HTR-8/SVneo (cell line): ENCODE measurements at regions not wholly inside any gene's neighbourhood (a gene's known extent, or its start where the extent isn't known, plus 50 kb on each side); places are given as distances from the start of the nearest gene placed in this dataset.

Experiments used
- DNase-seq: peaks from one replicate; pipeline ENCODE4 v3.0.0; 2011; ENCODE audit warnings: low spot score, mixed read lengths; ENCODE audit not compliant: insufficient read length
- FAIRE-seq: peaks from 2 replicates; lab custom pipeline; 2011; peaks lifted over from hg19 to GRCh38; lab: Jason Lieb, UNC

DNA sequence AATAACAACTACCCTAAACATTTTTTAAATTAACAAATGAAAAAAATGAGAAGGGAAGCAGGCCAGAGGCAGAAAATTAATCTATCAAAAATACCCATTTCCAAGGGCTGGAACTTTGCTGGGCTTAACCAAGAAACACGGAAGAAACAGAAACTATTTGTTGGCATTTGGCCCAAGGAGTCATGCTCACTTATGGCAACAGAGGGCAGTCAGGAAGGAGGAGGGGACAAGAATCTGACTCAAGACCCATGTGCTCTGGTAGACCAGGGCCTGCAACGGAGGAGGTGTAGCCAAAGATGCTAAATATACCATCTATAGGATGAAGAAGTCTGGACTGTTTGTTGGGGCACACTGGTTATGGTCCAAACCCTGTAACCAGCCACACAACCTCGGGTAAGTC is 496.7 kb downstream of the COG6 start:
- FAIRE-seq: no peak
- DNase-seq: no peak

DNA sequence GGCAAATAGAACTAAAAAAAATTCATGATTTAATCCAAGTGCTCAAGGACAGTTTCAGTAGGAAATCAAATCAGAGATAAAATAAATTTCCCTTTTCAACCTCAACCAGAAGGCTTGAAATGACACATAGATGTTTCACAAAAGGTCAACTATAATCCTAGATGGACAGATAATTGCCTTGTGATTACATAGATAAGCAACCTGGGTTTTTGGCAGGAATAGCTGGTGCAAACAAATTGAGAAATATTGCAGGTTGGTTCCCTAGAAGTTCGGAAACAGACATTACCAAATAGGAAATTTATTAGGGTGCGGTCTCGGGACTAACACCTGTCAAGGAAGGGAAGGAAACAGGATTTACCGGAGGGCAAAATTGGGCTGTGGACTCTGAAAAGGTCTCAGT is 497.5 kb downstream of the COG6 start:
- FAIRE-seq (no peak), DNase-seq (no peak)

DNA sequence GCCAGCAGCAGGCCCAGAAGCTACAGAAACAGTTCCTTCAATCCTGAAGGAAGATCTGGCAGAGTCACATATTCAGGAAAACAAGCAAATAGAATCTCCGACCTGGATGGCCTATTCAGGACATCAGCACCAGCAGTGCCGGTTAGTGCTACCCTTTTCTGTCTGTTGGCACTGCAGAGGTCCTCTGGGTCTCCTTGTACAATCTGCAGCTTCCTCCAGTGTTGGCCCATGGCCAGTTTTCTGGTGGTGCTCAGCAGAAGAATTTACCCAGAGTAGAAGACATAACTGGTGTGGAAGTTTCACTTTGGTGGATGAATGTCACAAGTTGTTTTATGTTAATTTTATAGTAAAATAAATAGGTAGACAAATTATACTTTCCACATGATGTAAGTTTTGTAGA is 498.1 kb downstream of the COG6 start:
- DNase-seq (no peak), FAIRE-seq (no peak)

DNA sequence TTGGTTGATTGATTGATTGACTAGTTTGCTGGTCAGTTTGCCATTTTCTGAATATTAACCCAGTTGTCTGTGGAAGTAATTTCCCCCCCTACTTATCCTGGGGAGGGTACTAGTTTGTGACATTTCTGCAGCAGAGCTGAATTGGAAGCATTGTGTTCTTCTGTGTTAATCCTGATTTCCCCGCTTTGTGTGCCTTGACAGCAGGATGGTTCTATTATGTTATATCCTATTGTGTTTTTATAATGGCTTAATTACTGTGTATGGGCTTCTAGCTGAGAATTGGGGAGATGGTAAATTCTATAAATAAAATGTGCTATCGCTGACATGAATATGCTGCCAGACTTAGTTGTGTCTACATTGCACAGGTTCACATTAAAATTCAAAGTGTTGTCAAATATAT is 499.7 kb downstream of the COG6 start:
- no peak for DNase-seq
- FAIRE-seq: no peak

DNA sequence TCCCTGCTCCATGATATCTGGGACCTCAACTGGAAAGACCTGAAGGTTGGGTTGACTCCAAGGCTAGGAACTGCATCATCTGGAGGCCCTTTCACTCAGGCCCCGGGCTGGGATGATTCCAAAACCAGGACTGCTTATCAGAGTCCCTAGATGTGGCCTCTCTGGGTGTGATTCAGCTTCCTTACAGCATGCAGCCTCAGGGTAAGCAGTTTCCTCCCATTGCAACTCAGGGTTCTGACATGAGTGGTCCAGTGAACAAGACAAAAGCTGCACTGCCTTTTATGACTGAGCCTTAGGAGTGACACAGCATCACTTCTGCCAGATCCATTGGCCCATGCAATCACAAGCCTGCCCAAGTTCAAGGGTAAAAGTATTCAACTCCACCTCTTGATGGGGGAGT is 502.8 kb downstream of the COG6 start:
- DNase-seq (no peak), FAIRE-seq (no peak)

DNA sequence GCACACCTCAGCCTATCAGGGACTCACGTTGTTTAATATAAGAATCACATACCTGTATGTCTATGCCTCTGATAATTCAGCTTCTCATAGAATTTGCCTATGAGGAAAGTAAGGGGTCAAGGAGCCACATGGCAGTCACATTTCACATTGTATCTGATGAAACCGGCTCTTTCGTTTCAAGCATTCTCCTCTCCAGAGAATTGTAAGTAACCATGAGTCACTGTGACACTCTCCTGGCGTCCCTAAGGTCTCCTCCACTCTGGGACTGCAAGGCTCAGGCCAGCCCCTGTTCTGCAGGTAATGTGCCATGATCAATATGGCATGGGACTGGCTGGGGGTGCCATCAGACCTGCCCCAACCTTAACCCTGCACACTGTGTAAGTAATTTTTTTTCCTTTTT is 503.3 kb downstream of the COG6 start:
- DNase-seq (no peak), FAIRE-seq (no peak)

DNA sequence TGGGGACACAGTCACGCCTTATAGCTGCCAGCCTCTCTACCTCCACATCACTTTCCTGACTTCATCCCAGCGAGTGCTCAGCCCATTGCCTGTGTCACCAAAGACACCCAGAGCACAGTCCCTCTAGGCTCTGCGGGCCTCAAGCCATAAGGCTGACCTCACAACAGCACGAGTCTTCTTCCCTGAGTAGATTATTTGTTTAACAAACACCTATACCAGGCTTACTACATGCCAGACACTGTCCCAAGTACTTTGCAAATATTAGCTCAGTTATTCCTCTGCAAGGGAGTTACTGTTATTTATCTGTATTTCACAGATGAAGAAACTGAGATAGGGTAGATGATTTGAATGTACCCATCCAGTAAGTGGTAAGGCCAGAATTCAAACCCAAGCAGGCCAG is 504.3 kb downstream of the COG6 start:
- FAIRE-seq: no peak

DNA sequence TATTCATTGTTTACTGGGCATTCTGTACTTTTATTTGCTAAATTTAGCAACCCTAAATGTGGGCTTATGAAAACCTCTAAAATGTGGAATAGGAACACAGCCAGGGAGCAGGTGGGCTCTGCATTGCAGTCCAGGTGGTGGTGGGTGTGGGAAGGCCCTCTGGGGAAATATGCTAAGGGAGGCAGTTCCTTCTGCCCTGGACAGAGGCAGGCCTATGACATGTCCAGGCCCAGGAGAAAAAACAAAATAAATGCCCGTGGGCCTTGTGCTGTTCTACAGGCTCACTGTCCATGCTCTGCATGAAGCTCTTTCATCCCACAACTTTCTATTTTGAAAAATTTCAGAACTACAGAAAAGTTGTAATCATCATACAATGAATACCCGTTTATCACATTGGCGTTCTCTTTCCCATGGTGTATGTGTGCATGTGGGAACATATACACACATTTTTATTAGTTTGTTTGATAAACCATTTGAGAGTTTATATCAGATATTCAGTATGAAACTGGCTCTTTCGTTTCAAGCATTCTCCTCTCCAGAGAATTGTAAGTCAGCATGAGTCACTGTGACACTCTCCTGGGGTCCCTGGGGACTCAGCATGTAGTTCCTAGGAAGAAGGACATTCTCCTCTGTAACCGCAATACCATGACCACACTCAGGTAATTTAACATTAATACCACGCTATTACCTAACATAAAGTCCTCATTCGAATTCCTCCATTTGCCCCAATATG is 505.3 kb downstream of the COG6 start:
- FAIRE-seq: no peak
- DNase-seq: no peak

More for the DNA sequence above, 504.3 kb downstream of the COG6 start:
- no peak for DNase-seq

DNA sequence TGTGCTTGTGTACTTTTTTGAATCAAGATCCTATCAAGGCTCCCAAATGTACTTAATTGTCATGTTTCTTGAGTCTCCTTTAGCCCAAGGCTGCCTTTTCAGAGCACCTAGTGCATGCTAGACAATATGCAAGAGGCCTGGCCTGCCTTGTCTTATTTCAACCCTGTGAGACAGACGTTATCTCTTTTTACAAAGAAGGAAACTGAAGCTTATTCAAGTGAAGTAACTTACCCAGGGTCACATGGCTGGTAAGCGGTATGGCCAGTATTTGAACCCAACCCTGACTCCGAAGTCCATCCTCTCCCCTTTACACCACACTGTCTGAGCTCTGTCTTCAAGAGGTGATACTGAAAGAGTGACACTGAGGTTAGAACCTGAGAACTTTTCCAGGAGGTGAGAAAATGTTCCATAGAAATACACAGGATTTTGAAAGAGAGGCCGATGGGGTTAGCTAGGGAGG is 505.1 kb downstream of the FOXO1 start:
- DNase-seq: no peak
- FAIRE-seq: no peak

DNA sequence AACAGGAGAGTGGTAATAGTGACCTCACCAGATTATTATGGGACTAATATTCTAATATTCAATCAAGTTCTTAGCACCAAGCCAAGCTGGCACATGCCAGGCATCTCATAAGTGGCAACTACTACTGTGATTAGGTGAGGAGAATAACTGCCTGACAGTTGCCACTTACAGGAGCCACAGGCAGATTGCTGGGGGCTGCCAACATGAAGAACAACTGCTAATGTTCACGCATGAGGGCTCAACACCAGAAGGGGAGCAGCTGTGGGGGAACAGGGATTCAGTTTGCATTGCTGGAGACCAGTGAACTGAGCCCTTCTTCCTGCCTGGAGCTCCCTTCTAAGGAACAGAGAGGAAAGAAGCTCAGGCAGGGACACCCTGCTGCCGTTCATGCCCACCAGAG is 504.5 kb downstream of the FOXO1 start:
- no peak for FAIRE-seq
- no peak for DNase-seq

DNA sequence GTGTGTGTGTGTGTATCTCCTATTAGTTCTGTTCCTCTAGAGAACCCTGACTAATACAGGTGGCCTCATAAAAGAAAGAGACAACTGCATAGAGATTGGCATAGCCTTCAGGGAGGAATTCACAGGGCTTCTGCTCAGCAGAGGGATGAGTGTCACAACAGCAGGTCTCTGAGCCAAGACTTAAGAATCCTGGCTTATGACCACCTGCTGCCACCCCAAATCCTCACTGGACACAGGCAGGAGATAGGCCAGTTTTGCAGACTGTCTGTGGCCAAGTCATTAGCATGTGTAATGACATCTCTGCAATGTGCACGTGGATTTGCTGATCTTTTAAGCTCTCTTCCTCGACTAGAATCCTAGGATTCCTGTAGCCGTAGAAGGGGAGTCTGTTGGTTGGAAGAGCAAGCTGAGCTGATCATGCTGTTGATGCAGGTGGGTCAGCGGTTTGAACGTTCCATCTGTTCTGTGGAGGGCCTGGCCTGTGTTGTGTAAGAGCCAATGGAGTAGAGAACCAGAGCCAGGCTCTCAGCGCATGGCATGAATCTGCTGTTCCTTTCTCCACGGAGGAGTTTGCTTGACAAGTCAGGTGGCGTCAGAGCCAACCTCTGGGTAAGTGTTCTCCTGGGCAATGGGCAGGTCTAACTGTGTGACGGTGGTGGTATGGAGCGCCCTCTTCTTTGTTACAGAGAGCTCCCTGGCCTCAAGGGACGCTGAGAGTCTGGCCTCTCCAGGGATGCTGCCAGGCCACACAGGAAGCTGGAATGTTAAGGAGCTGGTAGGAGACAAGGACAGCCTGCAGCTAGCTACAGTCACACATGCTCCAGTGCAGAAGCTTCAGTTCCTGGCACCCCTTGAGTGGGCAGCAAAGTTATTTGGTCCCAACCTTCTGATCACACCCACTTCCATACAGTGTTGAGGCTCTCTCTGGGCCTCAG is 503.1 kb downstream of the FOXO1 start:
- FAIRE-seq (no peak), DNase-seq (no peak)

DNA sequence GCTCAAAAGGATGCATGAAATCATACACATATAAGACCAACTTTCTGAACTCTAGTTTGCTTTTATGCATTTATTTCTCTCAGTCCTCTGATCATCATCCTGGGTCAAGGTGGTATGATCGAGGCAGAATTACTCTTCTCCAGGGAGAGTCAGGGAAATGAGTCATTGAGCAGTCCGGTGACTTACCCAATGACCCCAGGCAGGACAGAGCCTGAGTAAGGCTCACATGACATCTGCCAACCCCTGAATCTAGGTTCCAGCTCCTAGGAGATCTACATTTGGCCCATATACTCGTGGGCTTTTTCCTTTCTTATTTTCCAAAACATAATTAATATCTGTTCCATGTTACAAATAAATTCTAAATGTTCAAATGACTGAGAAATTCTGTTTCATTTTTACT is 502.3 kb downstream of the FOXO1 start:
- DNase-seq (peak; percentile 22), FAIRE-seq (no peak)

DNA sequence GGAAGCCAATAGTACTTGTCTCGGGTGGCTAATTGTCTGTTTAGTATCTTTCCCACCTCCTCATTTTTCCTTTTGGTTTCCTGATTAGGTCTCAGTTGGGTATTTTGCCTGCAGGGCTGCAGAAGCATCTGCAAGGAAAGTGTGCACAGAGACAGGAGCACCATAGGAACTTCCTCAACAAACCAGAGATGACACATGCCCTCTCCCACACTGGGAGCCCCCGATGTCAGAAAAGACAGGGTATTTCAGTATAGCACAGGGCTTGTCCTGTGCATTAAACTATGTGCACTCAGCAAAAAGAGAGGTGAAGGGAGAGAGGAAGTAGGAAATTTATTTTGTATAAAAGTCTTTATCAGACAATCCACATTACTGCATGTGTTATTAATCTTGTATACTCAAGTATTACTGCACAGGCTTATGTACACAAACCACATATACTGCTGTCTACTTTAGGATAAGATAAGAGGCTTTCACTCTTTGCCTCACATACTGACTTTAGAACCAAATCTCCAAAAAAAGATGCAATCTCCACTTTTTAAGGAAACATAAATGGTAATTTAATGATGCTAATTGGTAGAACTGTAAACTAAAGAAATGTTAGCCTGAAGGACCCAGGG is 501.0 kb downstream of the FOXO1 start:
- DNase-seq (no peak), FAIRE-seq (no peak)

DNA sequence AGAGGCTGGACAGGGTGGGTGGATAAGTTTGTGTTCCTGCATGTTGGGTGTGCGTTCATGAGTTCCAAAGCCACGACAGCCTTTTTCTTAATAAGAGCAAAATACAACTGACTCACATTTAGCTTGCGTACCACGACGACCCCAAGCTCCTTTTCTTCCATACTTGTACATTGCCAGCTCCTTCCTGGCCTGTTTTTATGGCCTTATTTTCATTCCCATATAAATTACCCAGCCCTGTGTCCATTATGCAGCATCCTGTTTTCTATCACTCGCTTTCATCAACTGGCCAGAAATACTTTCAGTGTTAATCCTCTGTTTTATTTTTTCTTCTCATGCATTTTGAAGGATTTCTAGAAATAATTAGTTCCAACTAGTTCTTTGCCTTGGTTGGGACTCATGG is 499.1 kb downstream of the FOXO1 start:
- FAIRE-seq (no peak), DNase-seq (no peak)

DNA sequence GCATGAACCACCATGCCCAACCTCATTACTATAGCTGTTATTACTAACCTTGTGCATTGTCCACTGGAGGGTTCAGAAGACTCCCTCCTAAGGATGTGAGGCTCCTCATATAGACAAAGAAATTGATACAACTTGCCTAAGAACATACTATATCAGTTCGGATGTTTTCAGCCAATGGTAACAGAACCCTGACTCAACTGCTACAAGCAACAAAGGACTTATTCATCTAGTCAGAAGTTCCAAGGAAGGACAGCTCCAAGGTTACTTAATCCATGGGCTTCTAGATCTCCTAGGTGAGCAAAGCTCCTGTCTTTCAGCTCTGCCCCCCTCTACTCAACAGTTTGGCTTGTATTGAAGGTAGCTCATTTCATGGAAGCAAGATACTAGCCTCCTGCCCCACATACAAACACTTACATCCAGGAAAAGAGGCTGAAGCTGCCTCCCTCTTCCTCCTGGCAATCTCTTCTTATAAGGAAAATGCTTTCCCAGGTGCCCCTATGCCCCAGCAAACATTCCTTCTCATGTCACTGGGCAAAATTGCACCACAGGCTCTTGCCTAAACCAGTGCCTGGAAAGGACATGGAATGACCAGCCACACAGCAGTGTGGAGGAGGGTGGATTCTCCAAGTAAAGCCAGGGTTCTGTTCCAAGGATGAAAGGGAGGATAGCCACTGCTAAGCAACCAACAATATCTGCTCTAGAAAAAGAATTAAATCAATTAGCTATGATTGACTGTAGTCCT is 497.8 kb downstream of the FOXO1 start:
- DNase-seq (no peak), FAIRE-seq (no peak)

DNA sequence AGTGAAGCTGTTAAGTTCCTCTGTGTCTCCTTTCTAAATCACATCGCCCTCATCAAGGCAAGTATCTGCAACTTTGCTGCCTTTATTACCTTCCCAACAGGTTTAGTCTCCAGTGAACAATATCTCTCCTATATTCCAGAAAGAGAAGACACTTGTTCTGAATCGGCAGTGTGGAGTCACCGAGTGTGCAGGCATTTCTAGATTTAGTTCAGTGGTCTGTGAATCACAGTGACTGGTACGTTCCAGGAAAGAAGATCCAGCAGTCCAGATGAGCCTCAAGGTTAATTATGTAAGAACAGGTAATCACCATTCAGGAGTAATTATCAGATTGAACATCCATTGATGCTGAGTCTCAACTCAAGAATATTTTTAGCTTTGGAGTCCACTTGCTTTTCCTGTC is 497.0 kb downstream of the FOXO1 start:
- FAIRE-seq: no peak
- DNase-seq: no peak

DNA sequence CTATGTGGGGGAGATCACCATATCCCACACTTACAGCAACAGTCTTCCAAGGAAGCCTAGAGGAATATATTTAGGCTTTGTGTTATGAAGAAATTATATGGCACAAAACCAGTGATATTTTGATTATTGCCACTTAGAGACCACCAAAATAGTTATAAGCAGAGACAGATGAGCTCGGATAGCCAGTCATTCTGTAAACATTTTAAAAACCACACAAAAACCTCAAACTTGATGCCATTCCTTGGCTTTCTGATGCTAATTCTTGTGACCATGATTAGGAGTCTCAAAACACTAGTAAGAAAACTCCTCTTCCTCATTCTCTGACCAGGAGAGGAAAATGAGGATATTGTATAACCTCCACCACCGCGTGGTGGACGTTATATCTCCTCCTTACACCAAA is 496.4 kb downstream of the FOXO1 start:
- no peak for DNase-seq
- no peak for FAIRE-seq

DNA sequence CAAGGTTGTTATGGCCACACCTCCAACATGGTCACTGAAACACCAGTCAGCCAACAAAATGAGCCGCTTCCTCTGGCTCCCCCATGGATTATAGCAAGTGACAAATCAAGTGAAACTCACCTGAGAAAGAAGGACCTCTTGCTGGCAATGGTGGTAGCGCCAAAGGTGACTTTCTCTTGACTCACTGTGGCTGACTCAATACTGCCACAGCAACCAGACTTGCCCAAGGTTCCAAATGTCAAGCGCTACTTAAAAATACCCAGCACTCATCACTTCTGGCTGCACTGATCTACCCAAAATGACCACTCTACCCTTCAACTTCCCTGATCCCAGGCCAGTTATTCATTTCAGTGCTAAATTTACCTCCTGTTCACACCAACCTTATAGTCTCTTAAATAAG is 495.5 kb downstream of the FOXO1 start:
- DNase-seq: no peak
- no peak for FAIRE-seq

DNA sequence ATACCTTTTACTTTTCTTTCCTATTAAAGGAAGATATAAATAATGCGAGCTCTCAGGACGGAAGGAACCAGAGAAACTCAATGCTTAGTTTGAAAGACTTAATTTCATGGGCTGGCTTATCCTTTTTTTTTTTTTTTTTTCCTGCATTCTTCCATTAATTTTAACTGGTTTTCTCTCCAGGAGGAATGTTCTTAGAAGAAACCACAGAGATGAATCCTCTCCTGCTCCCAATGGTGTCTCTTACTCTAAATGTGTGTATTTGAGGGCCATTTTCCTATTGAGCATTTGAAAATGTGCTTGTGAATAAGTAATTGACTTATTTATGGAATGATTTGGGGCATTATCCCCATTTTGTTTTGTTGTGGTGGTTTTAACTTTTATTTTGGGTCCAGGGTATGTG is 494.9 kb downstream of the FOXO1 start:
- DNase-seq (no peak), FAIRE-seq (no peak)

DNA sequence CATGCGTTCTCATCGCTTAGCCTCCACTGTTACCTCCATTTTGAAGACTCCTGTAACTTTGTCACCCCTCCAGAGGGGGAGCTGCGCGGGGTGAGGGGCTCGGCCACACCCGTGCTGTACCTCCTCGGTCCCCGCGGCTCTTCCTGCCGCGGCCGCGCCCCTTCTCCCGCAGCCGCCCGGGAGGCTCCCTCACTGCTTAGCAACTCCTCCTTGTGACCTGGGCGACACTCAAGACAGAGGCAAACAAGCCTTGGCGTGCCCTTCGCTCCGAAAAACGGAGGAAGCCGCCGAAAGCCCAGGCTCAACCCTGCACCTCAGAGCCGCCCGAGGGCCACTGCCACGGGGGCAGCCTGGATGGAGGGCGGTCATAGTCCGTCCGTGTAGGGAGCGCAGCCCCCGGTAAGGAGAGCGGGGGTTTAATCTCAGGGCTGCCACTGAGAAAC is 494.3 kb downstream of the FOXO1 start:
- FAIRE-seq (no peak), DNase-seq (no peak)
